ENCODE measurements at regions not wholly inside any gene's neighbourhood (a gene's known extent, or its start where the extent isn't known, plus 50 kb on each side); places are given as distances from the start of the nearest gene placed in this dataset.

DNA sequence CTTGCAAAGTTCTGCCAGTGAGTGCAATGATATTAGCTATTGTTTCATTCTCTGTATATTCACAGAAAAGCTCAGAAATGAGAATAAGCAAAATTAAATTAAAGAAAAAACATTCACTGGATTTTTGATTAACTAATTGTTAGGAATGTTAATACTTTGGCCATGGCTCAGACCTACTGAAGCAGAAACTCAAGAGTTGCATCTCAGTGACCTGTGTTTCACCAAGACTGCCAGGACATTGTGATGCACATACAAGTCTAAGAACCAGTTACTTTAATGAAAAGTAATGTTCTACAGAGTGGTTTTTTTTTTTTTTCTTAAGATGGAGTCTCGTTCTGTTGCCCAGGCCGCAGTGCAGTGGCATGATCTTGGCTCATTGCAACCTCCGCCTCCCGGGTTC, 464.9 kb upstream of the NMUR2 start:
- DNase-seq, result no peak
- Mint-ChIP-seq H3K4me1 (no peaks in the 10 kb centered on the region), H3K36me3 (ENCODE audit: low read depth) (no peaks in the 10 kb centered on the region), H3K4me3 (no peak overlapping the region), H3K27ac (no peak overlapping the region), H3K9me3 (peaks cover 4% of the 10 kb centered on the region), H3K27me3 (ENCODE audit: low read depth, poor library complexity) (no peaks in the 10 kb centered on the region)
- no peak for TF ChIP-seq CTCF (IDR thresholded peaks at IDR 0.05)

DNA sequence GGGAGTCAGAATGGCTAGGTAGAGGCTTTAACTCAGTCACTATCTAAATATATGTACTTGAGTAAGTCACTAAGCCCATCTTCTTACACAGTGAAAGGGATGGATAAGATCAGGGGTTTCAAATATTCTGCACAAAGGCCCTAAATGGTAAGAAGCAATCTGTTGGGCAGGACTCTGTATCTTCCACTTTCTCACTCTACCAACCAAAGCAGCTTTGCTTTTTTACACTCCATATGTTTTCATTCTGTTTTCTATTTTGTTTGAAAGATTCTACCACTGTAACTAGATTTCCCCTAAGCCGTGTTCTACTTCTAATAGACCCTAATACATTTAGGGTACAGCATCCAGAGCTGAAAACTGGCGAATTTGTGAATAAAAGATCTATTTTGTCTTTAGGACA, 477.5 kb upstream of the NMUR2 start:
- H3K4me1 Mint-ChIP-seq, result no peaks in the 10 kb centered on the region
- DNase-seq, result no peak
- peaks cover 11% of the 10 kb centered on the region for H3K27me3 Mint-ChIP-seq (ENCODE audit: low read depth, poor library complexity)
- no peaks in the 10 kb centered on the region for H3K36me3 Mint-ChIP-seq (ENCODE audit: low read depth)
- TF ChIP-seq CTCF (IDR thresholded peaks at IDR 0.05), result no peak
- H3K9me3 Mint-ChIP-seq, result peaks cover 9% of the 10 kb centered on the region
- no peak overlapping the region for H3K27ac Mint-ChIP-seq
- no peak overlapping the region for H3K4me3 Mint-ChIP-seq

DNA sequence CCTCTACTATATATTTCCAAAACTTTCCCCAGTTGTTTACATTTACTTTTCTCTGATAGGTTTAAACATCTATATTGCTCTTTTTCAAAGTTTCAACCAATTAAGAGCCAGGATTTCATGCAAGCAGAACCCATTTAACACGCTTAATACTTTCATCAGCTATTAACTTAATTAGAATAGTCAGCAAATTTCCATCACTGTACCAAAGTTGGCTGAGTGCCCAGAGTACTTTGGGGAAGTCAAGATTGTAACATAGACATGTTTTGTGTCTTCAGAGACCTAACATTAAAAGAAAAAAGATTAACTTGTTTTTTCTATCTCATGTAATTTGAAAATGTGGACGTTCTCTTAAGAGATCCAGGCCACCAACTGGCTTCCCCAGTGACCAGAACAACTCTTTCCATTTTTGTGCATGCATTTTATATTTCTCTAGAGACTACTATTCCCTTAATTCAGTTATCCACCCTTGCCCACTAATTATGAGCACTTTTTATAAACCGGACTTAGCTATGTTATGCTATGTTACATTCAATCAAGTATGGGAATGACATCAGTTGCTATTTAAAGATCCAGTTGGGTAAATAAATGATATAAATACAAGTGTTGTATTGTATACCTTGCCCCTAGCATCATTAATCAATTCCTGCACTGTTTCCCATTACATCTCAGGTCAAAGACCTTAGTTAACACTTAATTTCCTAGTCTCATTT, 478.1 kb upstream of the NMUR2 start:
- DNase-seq, result no peak
- H3K4me1 Mint-ChIP-seq, result no peaks in the 10 kb centered on the region
- no peak for TF ChIP-seq CTCF (IDR thresholded peaks at IDR 0.05)
- no peak overlapping the region for H3K27ac Mint-ChIP-seq
- H3K36me3 Mint-ChIP-seq (ENCODE audit: low read depth), result no peaks in the 10 kb centered on the region
- H3K27me3 Mint-ChIP-seq (ENCODE audit: low read depth, poor library complexity), result peaks cover 11% of the 10 kb centered on the region
- H3K9me3 Mint-ChIP-seq, result peaks cover 8% of the 10 kb centered on the region
- H3K4me3 Mint-ChIP-seq, result no peak overlapping the region

DNA sequence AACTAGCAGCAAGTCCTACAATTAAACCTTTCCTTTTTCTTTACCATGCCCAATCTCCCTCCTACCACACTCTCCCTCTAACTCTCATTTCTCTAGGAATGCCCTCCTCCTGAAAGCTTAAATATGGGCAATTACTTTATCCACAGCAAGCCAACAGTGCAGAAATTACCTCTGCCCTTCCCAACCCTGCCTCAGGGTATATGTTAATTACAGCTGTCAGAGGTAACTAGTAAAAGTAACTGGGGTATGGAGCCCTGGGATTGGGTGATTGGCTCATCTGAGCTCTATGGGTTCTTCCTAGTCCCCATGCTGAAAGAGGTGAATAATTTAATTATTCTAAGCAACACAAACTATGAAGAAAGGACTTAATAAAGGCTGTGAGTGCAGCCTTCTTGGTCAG, 478.9 kb upstream of the NMUR2 start:
- H3K4me1 Mint-ChIP-seq, result no peaks in the 10 kb centered on the region
- H3K4me3 Mint-ChIP-seq, result no peak overlapping the region
- H3K36me3 Mint-ChIP-seq (ENCODE audit: low read depth), result no peaks in the 10 kb centered on the region
- peaks cover 4% of the 10 kb centered on the region for H3K9me3 Mint-ChIP-seq
- TF ChIP-seq CTCF (IDR thresholded peaks at IDR 0.05), result no peak
- H3K27me3 Mint-ChIP-seq (ENCODE audit: low read depth, poor library complexity), result peaks cover 8% of the 10 kb centered on the region
- no peak overlapping the region for H3K27ac Mint-ChIP-seq
- DNase-seq, result no peak

DNA sequence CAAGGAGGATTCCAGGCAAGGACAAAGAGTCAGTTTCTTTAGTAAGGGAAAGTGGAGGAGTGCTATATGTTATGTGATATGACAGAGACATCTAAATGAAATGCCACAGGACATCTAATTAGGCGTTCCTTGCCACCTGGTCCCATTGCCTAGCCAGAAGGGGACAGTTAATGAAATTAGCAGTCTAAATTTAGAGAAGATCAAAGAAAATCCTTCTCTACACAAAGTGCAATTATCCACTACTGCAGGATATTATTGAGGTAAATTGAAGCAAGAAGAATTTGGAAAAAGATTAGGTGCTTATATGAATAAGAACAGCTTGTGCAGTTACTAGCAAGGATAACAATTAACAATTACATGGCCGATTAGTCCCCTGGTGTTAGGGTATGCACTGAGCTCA, 495.3 kb upstream of the NMUR2 start:
- Mint-ChIP-seq H3K4me1 (no peaks in the 10 kb centered on the region), H3K9me3 (no peaks in the 10 kb centered on the region), H3K4me3 (no peak overlapping the region), H3K27ac (no peak overlapping the region), H3K36me3 (ENCODE audit: low read depth) (no peaks in the 10 kb centered on the region), H3K27me3 (ENCODE audit: low read depth, poor library complexity) (no peaks in the 10 kb centered on the region)
- DNase-seq, result no peak
- TF ChIP-seq CTCF (IDR thresholded peaks at IDR 0.05), result no peak

- no peaks in the 10 kb centered on the region for H3K4me1 Mint-ChIP-seq
- no peaks in the 10 kb centered on the region for H3K27me3 Mint-ChIP-seq (ENCODE audit: low read depth, poor library complexity)
Observed at GRCh38 chr5:152901754-152902153, 496.7 kb upstream of the NMUR2 start.

More at GRCh38 chr5:152901754-152902153, 496.7 kb upstream of the NMUR2 start:
- no peak overlapping the region for H3K4me3 Mint-ChIP-seq
- H3K36me3 Mint-ChIP-seq (ENCODE audit: low read depth), result no peaks in the 10 kb centered on the region
- no peak for TF ChIP-seq CTCF (IDR thresholded peaks at IDR 0.05)
- no peaks in the 10 kb centered on the region for H3K9me3 Mint-ChIP-seq
- no peak for DNase-seq
- H3K27ac Mint-ChIP-seq, result no peak overlapping the region

Measured in nephron progenitor cell (in vitro differentiated cells).